GM12878 (cell line): ENCODE measurements at regions not wholly inside any gene's neighbourhood (a gene's known extent, or its start where the extent isn't known, plus 50 kb on each side); places are given as distances from the start of the nearest gene placed in this dataset.

ENCODE experiments used
- ATAC-seq: fragments of 200-7000 bp; cut with Tn5 transposase; 3 replicates; pipeline ENCODE4 v1.9.1; 2020; ENCODE audit warnings: mild to moderate bottlenecking, moderate library complexity
- BruUV-seq: library from RNA; stranded (reverse); fragments of 400-500 nt; replicated peaks from 2 replicates; lab custom pipeline; 2021; lab: Mats Ljungman, UMichigan
- CTCF ChIA-PET: fragments of 300-600 bp; sonication (Branson Sonifier 250); formaldehyde crosslinking; extraction: SDS; loops from one replicate; lab custom pipeline; 2021; ENCODE audit warnings: inconsistent platforms; lab: Yijun Ruan, JAX
- POLR2A ChIA-PET: fragments of 350-600 bp; formaldehyde crosslinking; extraction: SDS; loops from one replicate; lab custom pipeline; 2021; ENCODE audit warnings: inconsistent platforms; lab: Charles Lee
- RAD21 ChIA-PET: fragments of 300-600 bp; sonication (Branson Sonifier 250); formaldehyde crosslinking; loops from one replicate; lab custom pipeline; 2023; ENCODE audit warnings: antibody characterized with exemption; ENCODE audit not compliant: unreplicated experiment; lab: Charles Lee
- SMC1A ChIA-PET: fragments of 300-600 bp; sonication (Branson Sonifier 250); formaldehyde crosslinking; loops from one replicate; lab custom pipeline; 2023; ENCODE audit not compliant: unreplicated experiment, uncharacterized antibody; lab: Charles Lee
- DNase-seq: peaks from one replicate; pipeline ENCODE4 v3.0.0-alpha.2; 2011; ENCODE audit warnings: low read depth, low spot score
- FAIRE-seq: peaks from 3 replicates; lab custom pipeline; 2011; peaks lifted over from hg19 to GRCh38; lab: Jason Lieb, UNC
- H2AFZ ChIP-seq: 2 replicates; pipeline ENCODE4 v1.6.0; 2011; ENCODE audit warnings: low read depth, low read length, control low read depth; ENCODE audit not compliant: control insufficient read depth
- H3K27ac ChIP-seq: 2 replicates; pipeline ENCODE4 v1.5.1; 2011; ENCODE audit warnings: control low read depth; ENCODE audit not compliant: control insufficient read depth, insufficient read depth
- H3K27me3 ChIP-seq, 2 experiments: replicated peaks in 1 of 2; 2 replicates each; pipeline versions ENCODE4 v1.6.0 to v1.6.1; 2011; ENCODE audit warnings: low read length in 1 of 2; ENCODE audit not compliant: control insufficient read depth in 2 of 2, insufficient read depth in 2 of 2
- H3K36me3 ChIP-seq, 2 experiments: 2 replicates each; pipeline ENCODE4 v1.5.1; 2011; ENCODE audit warnings: low read length in 1 of 2; ENCODE audit not compliant: control insufficient read depth in 2 of 2, insufficient read depth in 2 of 2
- H3K4me1 ChIP-seq: 2 replicates; pipeline ENCODE4 v1.6.1; 2011; ENCODE audit warnings: mild to moderate bottlenecking, low read length, moderate library complexity, mixed read lengths; ENCODE audit not compliant: control insufficient read depth, insufficient read depth
- H3K4me2 ChIP-seq: 2 replicates; pipeline ENCODE4 v1.6.0; 2011; ENCODE audit warnings: control low read depth; ENCODE audit not compliant: control insufficient read depth, insufficient read depth
- H3K4me3 ChIP-seq: fragments of 200-600 bp; sonication (generic); 2 replicates; pipeline ENCODE4 v1.5.1; 2016
- H3K79me2 ChIP-seq: 2 replicates; pipeline ENCODE4 v1.6.0; 2011; ENCODE audit warnings: low read length; ENCODE audit not compliant: control insufficient read depth, insufficient read depth
- H3K9ac ChIP-seq: 2 replicates; pipeline ENCODE4 v1.8.0; 2011; ENCODE audit warnings: low read length, control low read depth, mixed read lengths; ENCODE audit not compliant: control insufficient read depth, insufficient read depth
- H3K9me3 ChIP-seq: replicated peaks from 3 replicates; pipeline ENCODE4 v1.5.1; 2011; ENCODE audit warnings: mild to moderate bottlenecking, low read length; ENCODE audit not compliant: control insufficient read depth, insufficient read depth
- H4K20me1 ChIP-seq: 2 replicates; pipeline ENCODE4 v1.6.0; 2011; ENCODE audit not compliant: control insufficient read depth, insufficient read depth
- BMI1 ChIP-seq: fragments of 450-650 bp; IDR thresholded peaks from 2 replicates; pipeline ENCODE4 v1.6.1; 2016; ENCODE audit warnings: mild to moderate bottlenecking, moderate library complexity, borderline replicate concordance
- CEBPB ChIP-seq, 2 experiments: fragments of 150-350 bp in 1 of 2; IDR thresholded peaks; 2 replicates each; pipeline ENCODE4 v1.6.1; 2012 to 2014; ENCODE audit warnings: low read depth in 2 of 2, low read length in 2 of 2, borderline replicate concordance in 1 of 2, inconsistent platforms in 1 of 2
- CREM ChIP-seq: IDR thresholded peaks from 2 replicates; pipeline ENCODE4 v1.6.1; 2014; ENCODE audit warnings: antibody characterized with exemption, low read depth
- E2F4 ChIP-seq: IDR thresholded peaks from 2 replicates; pipeline ENCODE4 v1.6.1; 2012; ENCODE audit warnings: low read depth, low read length, improper control_type of control experiment
- E2F8 ChIP-seq: fragments of 450-650 bp; IDR thresholded peaks from 2 replicates; pipeline ENCODE4 v1.6.1; 2018; ENCODE audit warnings: mild to moderate bottlenecking, low read depth, moderate library complexity; ENCODE audit not compliant: partially characterized antibody
- KAT2A ChIP-seq: conservative IDR thresholded peaks from 2 replicates; pipeline ENCODE4 v1.6.1; 2011; ENCODE audit warnings: low read depth, low read length; ENCODE audit not compliant: control insufficient read depth
- NFYA ChIP-seq: IDR thresholded peaks from 2 replicates; pipeline ENCODE4 v1.6.1; 2011; ENCODE audit warnings: low read depth, mild to moderate bottlenecking, low read length, improper control_type of control experiment, borderline replicate concordance
- NR2C2 ChIP-seq: IDR thresholded peaks from 2 replicates; pipeline ENCODE4 v1.6.1; 2011; ENCODE audit warnings: borderline replicate concordance, low read depth; ENCODE audit not compliant: control insufficient read depth, insufficient read length
- ZNF687 ChIP-seq: fragments of 450-650 bp; IDR thresholded peaks from 2 replicates; pipeline ENCODE4 v1.6.1; 2017; ENCODE audit warnings: mild to moderate bottlenecking, moderate library complexity
- WGBS: methylation state at CpG from one replicate; pipeline ENCODE4 v1.1.6; 2016; ENCODE audit warnings: low lambda C conversion rate; ENCODE audit not compliant: insufficient replicate concordance, insufficient coverage; ENCODE audit errors: missing lambda C conversion rate; 5-methylcytosine and 5-hydroxymethylcytosine counted together
- in situ Hi-C: fragments of 300-500 bp; cut with MboI; formaldehyde crosslinking; loops from 9 replicates; pipeline ENCODE4 v1.14.3; 2018; ENCODE audit warnings: mixed read lengths
- intact Hi-C: fragments of 100-400 bp; cut with micrococcal nuclease; formaldehyde crosslinking; loops from one replicate; pipeline ENCODE4 v1.14.2; 2022; ENCODE audit not compliant: unreplicated experiment
- TF ChIP-seq, protein P1 (sequence below): IDR thresholded peaks from 2 replicates; pipeline ENCODE4 v1.6.1; 2012; ENCODE audit warnings: low read depth, low read length, improper control_type of control experiment
- TF ChIP-seq, protein P2 (sequence below): IDR thresholded peaks from 2 replicates; pipeline ENCODE4 v1.6.1; 2012; ENCODE audit warnings: low read depth, low read length, improper control_type of control experiment
- TF ChIP-seq, protein P3 (sequence below): fragments of 450-650 bp; IDR thresholded peaks from 2 replicates; pipeline ENCODE4 v1.6.1; 2016; ENCODE audit warnings: mild to moderate bottlenecking

GRCh38 chr4:53672873-53673272, 81.6 kb upstream of the LNX1 start:
- SMC1A ChIA-PET, result interaction anchor here (0.9 to 1.6 kb wide), 5 partner anchors 8 to 34 kb away, joined by 3 to 11 read pairs (median 7); no protein-coding TSS in a partner anchor
- Histone ChIP-seq H4K20me1 (no peaks in the 10 kb centered on the region), H3K27me3 (no peaks in the 10 kb centered on the region), H3K36me3 (no peaks in the 10 kb centered on the region), H3K4me2 (no peak overlapping the region), H3K27ac (no peak overlapping the region), H3K4me3 (no peak overlapping the region), H3K9ac (no peak overlapping the region), H3K4me1 (no peaks in the 10 kb centered on the region), H2AFZ (no peak overlapping the region), H3K9me3 (no peaks in the 10 kb centered on the region; the same call in 1 of the 3 replicates), H3K79me2 (no peaks in the 10 kb centered on the region)
- RAD21 ChIA-PET, result interaction anchor here (1.1 to 1.9 kb wide), 2 partner anchors 11 to 19 kb away, joined by 3 to 8 read pairs; no protein-coding TSS in a partner anchor
- FAIRE-seq, result no peak
- WGBS, result 24% methylated on average over 2 of the region's 2 CpGs
- ATAC-seq, result no peak
- CTCF ChIA-PET, result interaction anchor here (0.8 to 2.0 kb wide), 6 partner anchors 10 to 132 kb away, joined by 3 to 10 read pairs (median 3); no protein-coding TSS in a partner anchor
- POLR2A ChIA-PET, result interaction anchor here (0.7 to 1.2 kb wide), 2 partner anchors 11 to 29 kb away, joined by 3 to 4 read pairs; no protein-coding TSS in a partner anchor
- BruUV-seq, result no TSS peak
- intact Hi-C loops (no loop called here), in situ Hi-C loops (no loop called here)
- no peak for DNase-seq
- no peak for TF ChIP-seq CREM
- no peak for TF ChIP-seq E2F8
- no peak for TF ChIP-seq KAT2A
- TF ChIP-seq NFYA, result no peak
- no peak for TF ChIP-seq CEBPB (IDR thresholded peaks at IDR 0.05; ENCODE audit: borderline replicate concordance in 1 of 2, low read depth in 2 of 2, low read length in 2 of 2)
- TF ChIP-seq, protein P1, sequence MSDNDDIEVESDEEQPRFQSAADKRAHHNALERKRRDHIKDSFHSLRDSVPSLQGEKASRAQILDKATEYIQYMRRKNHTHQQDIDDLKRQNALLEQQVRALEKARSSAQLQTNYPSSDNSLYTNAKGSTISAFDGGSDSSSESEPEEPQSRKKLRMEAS, result no peak
- TF ChIP-seq NR2C2, result no peak
- TF ChIP-seq E2F4, result no peak
- no peak for TF ChIP-seq ZNF687
- TF ChIP-seq, protein P2, sequence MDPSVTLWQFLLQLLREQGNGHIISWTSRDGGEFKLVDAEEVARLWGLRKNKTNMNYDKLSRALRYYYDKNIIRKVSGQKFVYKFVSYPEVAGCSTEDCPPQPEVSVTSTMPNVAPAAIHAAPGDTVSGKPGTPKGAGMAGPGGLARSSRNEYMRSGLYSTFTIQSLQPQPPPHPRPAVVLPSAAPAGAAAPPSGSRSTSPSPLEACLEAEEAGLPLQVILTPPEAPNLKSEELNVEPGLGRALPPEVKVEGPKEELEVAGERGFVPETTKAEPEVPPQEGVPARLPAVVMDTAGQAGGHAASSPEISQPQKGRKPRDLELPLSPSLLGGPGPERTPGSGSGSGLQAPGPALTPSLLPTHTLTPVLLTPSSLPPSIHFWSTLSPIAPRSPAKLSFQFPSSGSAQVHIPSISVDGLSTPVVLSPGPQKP, result no peak
- TF ChIP-seq, protein P3, sequence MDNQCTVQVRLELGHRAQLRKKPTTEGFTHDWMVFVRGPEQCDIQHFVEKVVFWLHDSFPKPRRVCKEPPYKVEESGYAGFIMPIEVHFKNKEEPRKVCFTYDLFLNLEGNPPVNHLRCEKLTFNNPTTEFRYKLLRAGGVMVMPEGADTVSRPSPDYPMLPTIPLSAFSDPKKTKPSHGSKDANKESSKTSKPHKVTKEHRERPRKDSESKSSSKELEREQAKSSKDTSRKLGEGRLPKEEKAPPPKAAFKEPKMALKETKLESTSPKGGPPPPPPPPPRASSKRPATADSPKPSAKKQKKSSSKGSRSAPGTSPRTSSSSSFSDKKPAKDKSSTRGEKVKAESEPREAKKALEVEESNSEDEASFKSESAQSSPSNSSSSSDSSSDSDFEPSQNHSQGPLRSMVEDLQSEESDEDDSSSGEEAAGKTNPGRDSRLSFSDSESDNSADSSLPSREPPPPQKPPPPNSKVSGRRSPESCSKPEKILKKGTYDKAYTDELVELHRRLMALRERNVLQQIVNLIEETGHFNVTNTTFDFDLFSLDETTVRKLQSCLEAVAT, result no peak
- TF ChIP-seq BMI1, result no peak
